ENCODE measurements at regions not wholly inside any gene's neighbourhood (a gene's known extent, or its start where the extent isn't known, plus 50 kb on each side); places are given as distances from the start of the nearest gene placed in this dataset.

DNA sequence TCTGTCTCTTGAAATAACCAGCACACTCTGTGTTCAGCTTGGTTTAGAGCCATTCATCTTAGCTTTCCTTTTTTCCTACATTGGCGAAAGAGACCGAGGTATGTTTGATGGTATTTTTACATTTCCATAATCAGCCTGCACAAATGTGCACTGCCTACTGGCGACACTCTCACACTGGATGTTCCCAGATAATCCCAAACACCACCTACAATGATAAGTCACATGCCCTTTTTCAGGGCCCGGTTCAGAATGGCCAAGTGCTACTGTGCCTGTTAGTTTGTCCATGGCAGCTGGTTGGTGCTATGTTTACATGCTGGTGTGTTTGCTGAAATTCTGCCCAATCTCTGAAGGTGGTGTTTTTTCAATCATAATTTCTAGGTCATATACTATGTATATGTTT is 80.8 kb upstream of the NR3C2 start:
- no peak for TF ChIP-seq POLR2AphosphoS5 (IDR thresholded peaks at IDR 0.05; ENCODE audit: low read depth, low read length)
- no peak for TF ChIP-seq POLR2A (IDR thresholded peaks at IDR 0.05; ENCODE audit: low read depth, low read length)
